CD4-positive, alpha-beta T cell treated with Interleukin-12 subunit alpha and Interleukin-12 subunit beta, for 1 hour (primary cell): ENCODE measurements at regions not wholly inside any gene's neighbourhood (a gene's known extent, or its start where the extent isn't known, plus 50 kb on each side); places are given as distances from the start of the nearest gene placed in this dataset.
A peak's percentile ranks its signal among the peaks of the same experiment; 100 is the strongest.

ENCODE experiments used
- DNase-seq: peaks from one replicate; pipeline ENCODE4 v3.0.0-alpha.2; 2020

DNA sequence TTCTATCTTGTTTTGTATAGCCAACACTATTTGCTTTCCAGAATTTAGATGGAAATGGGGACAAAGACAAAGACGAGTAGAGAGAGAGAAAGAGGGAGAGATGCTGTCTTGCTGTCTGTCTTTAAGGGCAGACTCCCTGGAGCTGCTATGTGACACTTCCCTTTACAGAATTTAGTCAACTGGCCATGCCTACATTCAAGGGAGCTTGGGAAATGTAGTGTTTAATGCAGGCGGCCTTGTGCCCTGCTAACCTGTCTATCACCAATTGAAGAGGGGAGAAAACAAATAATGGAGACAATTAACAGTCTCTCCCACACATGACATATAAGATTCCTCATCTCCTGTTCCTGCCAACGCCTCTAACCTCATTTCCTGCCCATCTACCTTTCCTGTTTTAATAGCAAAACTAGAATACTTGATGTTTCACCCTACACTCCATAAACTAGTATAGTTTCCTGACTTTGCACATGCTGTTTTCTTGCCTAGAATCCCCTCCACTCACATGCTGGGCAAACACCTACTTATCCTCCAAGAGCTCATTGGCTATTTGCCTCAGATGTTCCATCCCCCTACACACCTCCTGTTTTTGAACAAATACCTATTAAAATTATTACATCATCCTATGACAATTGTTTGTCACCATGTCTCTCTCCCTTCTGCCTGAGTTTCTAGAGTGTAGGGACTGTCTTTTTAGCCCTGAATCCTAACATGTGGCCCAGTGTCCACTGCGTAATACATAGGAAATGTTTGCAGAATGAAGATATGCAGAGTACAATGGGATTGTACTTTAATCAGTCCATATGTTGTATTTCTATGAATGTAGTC is 117.2 kb downstream of the SLC25A24 start:
- DNase-seq: peak; percentile 28

DNA sequence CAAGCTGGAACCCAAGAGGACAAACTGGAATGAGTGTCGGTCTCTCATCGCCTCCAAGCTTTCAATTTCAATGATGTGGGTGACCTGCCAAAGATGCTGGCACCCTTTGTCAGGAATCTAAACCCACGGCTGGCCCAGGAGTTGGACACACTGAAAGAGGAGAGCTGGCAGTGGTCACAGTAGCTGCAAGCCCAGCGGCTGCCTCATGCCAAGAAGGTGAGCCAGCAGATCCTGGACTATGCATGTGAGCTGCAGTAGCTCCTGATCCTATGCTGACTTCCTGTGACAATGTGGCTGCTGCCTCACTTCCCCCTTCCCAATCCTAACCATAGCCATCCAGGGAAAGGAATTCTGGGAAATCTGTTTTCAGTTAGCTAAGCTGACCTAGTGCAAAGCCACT is 117.0 kb upstream of the VAV3 start:
- no peak for DNase-seq

DNA sequence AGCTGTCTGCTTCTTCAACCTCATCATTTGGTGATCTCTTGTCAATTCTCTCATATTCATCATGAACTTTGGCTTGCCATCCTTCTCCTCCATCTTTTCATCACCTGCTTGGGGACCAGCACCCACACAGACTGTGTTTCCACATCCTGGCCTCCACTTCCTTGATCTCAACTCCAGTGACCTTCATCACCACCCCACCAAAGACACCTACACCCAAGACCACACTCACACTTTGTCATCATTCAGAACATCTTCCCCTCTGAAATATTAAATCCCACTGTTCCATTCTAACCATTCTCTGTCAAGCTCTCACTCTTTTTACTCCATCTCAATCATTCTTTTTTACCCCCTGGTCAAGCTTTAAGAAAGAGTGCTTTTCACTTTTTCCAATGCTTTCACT is 115.5 kb upstream of the VAV3 start:
- peak; percentile 37 for DNase-seq

DNA sequence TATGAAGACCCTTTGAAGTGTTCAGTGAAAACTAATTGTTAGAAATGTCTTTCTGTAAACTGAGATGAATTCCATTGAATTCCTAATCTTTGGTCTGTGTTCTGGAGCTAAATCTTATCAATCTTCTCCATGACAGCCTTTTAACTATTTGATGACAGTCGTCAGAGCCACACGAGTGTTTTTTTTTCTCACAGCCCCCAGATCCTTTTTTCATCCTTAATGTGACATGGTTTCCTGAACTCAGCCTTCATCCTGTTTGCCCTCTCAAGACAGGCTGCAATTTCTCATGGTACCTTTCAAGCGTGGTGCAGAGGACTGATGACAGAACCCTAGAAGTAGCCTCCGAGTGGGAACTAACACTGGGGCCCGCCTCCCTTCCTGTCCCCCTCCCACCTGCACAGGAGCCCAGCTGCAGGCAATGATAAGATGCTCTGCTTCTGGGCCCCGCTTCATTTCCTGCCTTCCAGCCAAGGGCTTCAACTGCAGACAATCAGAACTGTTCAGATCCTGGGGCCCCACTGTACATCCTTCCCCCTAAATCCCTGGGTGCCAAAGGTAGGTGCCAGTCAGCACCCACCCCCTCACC is 114.6 kb upstream of the VAV3 start:
- DNase-seq: peak; percentile 56

DNA sequence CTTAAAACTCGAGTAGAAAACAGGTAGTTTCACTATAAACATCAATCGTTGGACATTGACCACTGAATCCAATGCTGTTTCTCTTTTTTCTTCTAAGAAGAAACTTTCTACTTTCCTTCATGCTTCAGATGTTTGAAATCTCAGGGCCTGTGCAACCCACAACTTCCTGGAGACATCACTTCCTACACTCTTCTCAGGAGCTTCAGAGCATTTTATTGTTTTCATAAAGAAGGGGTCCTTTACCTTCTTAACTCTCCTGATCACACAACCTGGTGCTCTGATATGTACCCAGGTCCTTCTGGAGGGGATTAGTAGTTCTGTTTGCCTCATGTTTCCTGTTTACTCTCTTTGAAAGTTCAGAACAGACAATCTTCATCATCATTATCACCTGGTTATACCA is 113.0 kb upstream of the VAV3 start:
- peak; percentile 35 for DNase-seq

DNA sequence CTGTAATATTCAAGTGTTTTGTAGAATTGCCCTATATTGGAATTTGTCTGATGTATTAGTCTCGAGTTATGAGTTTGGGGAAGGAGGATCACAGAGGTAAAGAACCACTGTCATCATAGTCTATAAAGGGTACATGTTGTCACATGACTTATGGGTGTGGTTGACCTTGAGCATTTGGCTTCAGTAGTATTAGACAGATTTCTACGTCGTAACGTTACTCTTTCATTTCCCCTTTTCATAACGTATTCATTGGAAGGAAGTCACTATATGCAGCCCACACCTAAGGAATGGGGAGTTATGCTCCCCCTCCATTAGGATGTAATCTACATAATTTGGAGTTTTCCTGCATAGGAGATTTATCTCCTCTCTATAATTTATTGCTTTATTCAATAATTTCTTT is 110.1 kb upstream of the VAV3 start:
- no peak for DNase-seq

DNA sequence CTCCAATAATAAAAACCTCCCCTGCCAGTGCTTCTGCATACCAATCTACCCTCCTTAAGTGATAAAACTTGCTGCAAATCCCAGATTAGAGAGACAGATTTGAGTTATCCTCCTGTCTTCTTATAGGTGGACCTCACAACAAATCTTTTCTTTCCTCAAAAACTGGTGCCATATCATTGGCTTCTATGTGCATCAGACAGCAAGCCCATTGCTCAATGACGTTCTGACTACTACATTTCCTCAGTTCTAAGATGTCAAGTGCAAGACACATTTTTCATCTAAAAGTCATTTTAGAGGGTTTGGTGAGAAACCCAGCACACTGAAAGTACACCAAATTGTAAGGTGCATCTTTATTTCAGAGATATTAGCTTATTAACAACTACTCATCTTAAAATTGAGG is 107.8 kb upstream of the VAV3 start:
- no peak for DNase-seq

DNA sequence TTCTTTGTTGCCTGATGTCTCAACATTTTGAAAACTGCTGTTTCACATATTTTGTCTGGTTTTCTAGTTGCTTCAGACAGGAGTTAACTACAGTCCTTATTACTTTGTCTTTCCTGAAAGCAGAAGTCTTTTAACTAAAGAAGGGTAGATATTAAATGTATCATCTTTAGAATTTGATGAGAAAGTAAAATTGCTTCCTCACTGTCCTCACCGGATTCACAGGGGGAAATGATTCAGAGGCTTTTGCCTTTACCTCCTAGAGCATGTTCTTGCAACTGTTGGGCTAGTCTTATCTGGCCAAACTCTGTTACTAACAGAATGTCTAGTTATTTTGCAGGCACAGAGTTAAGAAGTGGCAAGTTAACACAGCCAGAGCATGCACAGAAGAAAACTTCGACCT is 107.2 kb upstream of the VAV3 start:
- DNase-seq: no peak

DNA sequence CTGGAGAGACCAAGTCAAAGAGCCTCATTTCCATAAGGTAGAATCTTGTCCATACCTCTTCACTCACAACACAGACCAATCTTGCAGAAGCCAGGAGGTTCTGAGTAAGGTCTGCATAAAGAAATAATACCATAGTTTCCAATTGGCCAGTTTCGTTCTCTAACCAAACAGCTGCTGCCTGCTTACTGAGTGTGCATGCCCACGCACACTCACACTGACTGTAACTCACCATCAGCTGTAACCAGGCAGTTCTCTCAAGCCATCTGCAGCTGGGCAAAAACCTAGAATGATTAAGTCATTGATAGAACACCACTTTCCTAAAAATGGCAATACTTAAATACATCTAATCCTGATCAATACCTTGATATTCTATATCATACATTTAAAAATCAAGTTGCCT is 106.6 kb upstream of the VAV3 start:
- DNase-seq: no peak

DNA sequence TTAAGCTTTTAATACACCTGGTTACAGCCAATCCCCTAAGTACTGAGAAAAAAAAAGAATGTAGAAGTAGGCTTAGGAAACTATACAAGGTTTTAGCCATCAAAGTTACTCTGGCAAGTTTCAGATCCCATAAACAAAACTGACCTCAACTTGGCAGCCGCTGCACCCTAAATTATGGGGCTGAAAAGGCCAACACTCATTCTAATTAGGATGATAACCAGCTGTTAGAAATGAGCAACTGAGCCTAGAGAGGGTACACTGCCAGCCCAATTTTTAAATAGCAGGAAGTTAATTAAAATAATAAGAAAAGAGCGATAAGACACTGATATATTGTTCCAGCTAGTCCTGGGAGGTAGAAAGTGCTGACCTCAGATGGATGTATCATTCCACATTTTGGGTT is 105.7 kb upstream of the VAV3 start:
- no peak for DNase-seq

DNA sequence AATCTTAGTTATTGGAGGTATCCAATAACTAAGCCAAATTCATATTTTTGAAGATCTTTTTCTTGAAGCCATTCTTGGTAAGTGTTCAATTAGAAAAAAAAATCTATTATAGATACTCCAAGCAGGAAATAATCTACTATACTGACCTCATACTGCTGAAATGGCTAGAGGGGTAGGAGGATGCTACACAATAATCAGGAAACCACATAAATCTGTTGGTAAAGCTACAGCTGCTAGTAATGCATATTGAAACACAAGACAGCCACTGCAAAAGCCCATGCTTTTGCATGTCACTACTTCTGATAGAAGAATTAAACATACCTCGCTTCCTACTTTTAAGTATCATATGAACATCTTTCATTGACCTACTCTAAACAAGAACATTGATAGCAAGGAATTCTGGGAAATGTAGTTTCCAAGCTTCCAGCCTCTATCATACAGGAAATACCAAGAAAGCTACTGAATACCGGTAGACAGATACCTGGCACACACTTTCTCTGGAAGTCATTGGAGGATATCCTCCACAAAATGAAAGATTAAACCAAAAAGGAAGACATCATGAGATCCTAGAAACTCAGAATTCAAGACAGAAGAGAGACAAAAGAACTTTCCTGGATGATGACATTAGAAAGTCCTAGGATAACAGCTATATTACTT is 103.0 kb upstream of the VAV3 start:
- peak; percentile 27 for DNase-seq

DNA sequence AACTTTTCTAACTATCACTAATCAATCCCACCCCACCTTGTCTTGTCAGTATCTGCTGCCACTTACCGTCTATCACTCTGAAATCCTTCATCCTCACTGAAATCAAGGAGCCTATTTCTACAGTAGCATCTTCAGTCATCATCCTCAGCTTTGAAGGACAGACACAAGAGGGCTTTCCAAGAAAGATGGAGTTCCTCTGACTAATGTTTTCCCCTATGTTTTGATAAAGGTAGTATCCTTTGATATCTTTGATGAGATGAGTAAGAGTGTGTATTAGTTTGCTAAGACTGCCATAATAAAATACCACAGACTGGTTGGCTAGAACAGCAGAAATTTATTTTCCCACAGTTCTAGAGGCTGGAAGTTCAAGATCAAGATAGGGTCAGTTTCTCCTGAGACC is 101.8 kb upstream of the VAV3 start:
- no peak for DNase-seq

DNA sequence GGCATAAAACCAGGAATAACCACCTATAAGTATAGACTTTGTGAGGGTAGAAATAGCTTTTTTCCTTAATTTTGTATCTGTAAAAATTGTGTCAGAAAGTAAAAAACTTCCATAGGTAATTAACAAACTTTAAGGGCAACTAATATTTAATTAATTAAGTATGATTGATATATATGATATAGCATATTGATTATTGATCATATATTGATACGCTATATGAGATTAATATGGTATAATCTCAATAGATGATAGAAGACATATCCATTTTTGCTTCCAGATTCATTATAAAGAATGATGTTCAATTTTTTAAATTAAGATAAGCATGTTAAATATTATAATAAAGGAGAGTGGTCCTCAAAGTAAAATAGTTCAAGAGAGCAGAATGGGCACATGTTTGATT is 99.3 kb upstream of the VAV3 start:
- DNase-seq: no peak

DNA sequence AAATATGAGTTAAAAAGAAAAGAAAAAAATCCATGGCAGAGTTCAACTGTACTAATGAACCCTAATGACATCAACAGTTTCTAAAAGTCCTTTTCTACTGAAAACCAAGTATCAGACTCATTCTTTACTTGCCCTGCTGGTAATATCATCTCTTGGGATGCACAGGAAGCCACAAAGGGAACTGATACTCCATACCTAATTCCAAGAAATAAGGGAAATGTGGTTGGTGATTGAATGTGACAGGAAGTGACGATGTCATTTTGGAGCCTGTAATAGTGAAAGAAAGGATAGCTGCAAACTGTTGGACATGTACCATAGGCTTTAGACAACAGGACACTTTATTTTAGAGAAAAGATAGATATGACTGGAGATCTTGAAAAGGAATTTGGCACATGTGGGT is 98.7 kb upstream of the VAV3 start:
- DNase-seq: no peak

DNA sequence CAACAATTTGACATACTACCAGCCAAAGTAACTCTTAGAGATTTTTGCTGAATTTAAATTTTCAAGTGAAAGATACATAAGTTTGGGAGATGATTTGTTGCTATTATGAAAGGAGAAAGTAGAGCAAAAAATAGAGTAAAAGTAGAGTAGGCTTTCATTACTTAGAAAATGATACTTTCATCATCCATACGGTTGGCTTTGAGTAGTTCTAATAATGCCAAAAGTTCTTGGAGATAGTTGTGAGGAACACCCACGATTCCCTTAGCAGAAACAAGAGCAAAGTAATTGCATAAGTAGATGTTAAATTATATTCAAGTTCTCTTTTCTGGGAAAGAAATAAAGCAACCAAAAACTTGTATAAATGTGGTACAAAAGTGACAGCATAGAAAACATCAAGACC is 95.0 kb upstream of the VAV3 start:
- DNase-seq: no peak

DNA sequence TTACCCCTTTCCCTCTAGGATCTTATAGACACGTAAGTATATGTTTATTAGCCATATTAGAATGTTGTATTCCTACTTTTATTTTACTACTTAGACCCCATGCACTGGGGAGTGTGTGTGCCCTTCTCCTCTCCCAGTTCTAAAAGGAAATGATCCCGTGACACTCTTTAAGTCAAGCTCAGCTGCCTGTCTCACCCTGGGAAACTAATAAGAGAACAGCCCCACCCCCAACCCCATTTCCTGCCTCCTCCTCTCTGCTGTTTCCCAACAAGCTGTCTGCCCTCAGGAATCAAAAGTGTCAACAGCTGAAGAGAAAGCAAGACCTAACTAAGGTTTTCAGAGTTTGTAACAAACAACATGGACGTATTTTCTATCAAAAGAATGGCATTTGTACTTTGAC is 92.6 kb upstream of the VAV3 start:
- DNase-seq: no peak

DNA sequence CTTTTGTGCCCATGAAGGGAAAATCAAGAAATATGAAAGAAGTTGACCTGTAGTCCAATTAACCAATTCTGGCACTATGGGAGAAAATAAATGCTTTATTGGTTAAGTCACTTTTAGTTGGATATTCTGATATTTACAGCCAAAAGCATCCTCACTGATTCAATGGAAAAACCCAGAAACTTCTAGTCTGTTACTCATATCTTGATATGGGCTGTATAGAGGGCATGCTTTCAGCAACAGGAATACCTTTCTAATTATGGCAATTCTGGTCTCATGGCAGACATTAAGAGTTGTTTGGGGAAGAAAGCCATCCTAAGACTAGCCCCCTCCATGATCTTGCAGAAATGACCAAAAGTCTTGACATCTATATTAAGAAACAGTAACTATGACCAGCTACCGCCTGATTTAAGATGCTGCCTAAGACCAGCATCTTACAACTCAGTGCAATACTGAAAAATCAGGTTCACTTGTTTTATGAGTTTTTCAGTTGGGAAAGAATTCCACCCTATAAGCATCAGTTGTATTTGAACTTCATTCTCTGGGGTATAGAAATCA is 91.5 kb upstream of the VAV3 start:
- no peak for DNase-seq

DNA sequence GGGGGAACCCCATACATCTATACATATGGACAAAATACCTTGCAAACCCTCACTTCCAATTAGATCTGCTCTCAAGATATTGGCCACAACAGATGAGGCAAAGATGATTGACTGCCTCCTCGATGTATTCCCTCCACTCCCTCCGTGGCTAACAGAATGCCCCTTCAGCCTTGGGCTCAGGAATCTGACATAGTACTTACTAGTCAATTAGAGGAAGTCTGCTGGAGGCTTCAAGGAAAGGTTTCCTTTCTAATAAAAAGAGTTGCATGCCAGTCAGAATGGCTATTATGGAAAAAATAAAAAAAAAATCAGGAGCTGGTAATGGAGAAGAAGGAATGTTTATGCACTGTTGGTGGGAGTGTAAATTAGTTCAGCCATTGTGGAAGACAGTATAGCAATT is 90.4 kb upstream of the VAV3 start:
- DNase-seq: no peak

DNA sequence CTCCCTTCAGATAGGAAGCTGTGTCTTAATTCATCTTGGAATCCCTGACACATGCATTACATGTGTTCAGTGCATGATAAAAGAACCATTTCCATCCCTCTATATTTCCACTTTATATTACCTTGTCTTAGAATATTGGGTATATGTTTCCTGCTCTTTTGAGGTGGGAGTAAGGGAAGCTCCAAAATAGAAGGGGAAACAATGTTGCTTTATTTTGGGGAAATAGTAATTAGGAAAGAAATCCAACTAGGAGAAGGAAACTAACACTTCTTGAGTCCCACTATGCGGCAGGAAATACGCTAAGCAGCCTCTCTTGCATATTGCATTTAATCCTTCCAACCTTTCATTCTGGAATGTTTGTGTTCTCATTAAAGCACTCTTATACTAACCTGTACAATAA is 89.4 kb upstream of the VAV3 start:
- no peak for DNase-seq

DNA sequence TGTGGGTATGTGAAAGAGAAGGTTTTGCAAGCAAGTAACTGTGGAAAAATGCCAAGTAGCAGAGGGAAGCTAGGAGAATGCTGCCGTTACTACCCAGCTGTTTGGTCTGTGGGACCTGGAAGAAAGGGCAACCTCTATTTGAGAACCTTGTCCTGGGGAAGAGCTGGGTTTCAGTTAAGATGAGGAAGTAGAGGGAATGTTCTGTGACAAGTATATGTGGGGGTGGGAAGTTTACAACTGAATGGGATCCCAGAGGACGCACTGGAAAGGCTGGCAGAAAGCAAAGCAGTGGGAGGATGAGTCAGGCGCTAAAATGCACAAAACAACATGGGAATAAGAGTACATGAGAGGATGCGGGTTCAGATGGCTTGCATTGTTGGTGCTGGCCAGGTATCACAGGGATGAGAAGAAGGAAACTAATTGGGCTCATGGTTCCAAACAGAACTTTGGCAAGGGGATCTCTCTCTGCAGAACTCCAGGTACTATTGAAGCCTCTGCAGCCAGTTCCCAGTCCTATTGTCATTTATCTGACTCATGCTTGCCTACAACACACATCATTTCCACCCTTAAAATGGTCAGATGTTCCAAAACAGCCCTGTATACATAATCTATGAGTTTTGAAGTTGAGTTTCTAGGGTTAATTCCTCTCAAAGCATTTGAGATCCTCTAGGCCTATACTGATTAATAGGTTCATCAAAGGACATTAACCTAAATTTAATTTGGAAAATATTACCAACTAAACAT is 88.5 kb upstream of the VAV3 start:
- no peak for DNase-seq

DNA sequence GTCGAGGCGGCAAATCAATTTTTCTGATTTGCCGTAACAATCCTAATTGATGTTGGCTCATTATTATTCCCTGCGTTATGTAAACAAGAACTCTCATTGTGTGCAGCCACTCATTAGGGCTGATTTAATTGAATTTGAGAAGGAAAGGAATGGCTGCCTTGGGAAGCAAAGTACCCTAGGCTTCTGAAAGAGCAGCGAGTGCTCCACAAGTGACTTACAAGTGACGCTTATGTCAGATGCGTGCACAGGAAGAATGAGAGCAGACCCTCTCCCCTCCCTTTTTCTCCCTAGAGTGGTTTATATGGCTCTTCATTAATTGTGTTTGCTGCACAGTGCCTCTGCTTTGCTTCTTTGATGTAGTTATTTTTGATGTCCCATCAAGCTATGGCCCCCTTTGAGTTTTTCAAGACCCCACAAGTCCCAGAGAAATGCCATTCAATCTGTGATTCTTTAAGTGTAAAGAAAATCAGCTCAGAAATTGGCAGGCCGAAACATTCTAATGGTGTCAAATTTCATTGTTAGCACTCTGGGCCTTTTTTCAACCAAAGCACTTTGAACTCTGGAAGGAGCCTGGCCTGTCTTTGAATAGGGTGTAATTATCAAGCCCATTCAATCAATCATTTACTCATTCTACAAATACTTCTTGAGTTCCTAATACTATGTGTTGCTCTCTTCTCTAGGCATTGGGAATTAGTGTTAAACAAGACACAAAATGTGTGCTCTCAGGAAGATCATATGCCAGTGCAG is 86.8 kb upstream of the VAV3 start:
- DNase-seq: no peak

DNA sequence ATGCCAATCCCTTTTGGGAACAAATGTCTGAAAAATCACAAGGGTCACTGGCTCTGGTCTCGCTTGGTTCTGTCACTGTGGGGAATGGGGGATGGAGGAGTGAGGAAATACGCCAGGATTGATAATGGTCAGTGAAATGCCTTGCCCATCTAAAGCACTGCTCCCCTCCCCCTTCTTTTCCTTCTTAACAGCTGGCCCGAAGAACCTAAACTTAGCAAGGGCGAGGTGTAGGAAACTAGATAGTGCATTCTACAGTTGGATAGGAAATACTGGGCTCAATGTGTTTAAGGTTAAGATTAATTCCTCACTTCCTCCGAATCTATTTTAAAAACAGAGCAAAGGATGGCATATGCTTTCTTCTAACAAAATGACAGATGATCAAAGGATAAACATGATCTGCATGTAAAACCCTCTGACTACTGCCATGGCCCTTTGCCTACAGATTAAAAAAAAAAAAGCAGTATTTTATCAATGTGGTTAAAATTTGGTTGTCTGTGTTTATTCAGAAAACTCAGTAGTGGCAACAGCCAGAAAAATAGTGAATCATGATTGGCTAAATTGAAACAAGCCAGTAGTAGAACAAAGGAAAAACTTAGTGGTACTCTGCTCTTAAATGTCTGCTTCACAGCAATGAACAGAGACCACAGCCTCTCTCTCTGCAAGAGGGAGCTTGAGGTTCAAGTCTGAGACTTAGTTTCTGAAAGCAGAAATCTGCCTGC is 86.1 kb upstream of the VAV3 start:
- DNase-seq: no peak
